HL-60/S4 treated with retinoic acid at 250 ng/mL for 4 days and 3 days (cell line): ENCODE measurements at regions not wholly inside any gene's neighbourhood (a gene's known extent, or its start where the extent isn't known, plus 50 kb on each side); places are given as distances from the start of the nearest gene placed in this dataset.
"Not testable (repeated sequence)": the region's sequence is repeated elsewhere in the genome, so short reads cannot be mapped to it uniquely, and the experiment has no call there.

Experiments
- in situ Hi-C: fragments of 300-500 bp; cut with MboI; formaldehyde crosslinking; loops from 2 replicates; pipeline ENCODE4 v1.7.0; 2022; ENCODE audit warnings: low sequenced_read_pairs

DNA sequence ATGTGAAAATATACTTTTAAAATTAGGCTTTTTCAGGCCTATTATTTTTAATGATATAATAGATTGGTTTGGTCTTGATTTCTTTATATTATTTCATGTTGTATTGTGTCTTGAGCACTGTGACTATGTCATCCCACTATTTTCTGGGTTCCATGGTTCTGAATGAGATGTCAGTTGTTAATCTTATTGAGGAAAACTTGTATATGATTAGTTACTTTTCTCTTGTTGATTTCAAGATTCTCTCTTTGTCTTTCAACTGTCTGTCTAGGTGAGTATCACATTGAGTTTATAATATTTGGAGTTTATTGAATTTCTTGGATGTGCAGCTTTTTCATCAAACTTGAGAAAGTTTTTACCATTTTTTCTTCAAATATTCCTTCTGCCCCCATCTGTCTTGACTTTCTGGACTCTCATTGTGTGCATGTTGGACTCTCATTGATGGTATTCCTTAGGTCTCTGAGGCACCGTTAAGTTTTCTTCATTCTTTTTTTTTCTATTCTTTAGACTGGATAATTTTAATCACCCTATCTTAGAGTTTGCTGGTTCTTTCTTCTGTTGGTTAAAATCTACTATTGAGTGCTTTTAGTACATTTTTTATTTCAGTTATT is 175.8 kb downstream of the TMEM167A start:
- in situ Hi-C loops = no loop called here

DNA sequence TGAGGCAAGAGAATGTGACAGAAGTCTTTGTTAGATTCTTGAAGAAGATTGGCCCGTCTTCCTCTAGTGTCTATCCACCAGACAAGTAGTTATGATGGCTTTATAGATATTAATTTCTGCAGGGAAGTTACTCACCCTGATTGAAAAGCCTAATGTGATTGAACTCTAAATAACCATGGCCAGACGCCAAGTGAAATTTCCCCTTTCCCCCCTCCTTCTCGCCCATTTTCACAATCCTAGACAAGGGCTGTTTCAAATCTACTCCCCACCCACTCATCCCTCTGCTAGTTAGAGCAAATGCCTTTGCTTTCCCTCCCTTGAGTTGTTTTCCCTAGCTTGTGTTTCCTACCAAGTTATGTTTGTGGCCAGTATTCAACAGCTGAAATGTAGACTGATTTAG is 182.5 kb downstream of the TMEM167A start:
- in situ Hi-C loops = no loop called here

DNA sequence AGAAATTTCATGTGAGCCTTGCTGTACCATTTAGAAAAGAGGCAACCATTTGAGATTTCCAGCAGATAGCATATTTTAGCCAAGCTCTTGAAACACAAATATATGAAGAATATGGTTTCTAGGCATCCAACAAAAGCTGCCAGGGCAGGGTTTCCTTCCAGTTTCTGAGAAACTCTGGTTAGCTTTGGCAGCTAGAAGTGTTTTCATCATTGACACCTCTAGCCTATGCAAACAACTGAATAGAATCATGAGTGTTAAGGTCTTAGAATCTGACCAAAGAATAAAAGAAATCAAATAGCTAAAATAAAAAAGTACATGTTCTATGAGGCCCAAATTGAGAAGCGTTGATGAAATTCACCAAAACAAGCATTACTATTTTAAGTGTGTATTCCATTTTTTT is 188.1 kb downstream of the TMEM167A start:
- in situ Hi-C loops = no loop called here

DNA sequence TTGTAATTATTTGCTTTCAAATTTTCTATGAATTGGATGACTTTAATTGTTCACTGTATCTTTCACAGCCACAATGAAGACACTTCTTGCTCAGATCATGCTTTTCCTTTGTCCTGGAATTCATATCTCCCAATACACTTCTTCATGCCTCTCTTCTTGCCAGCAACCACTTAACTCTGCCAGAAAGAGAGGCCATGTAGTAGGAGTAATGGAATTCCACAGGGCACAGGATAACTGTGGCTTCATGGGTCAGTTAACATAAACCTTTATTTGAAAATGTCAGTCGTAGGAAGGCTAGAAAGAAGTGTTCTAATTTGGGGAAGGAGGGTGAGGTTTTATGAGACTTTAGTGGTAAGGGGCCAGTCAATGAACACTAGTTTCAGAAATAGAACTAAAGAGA is 190.3 kb downstream of the TMEM167A start:
- in situ Hi-C loops = no loop called here

DNA sequence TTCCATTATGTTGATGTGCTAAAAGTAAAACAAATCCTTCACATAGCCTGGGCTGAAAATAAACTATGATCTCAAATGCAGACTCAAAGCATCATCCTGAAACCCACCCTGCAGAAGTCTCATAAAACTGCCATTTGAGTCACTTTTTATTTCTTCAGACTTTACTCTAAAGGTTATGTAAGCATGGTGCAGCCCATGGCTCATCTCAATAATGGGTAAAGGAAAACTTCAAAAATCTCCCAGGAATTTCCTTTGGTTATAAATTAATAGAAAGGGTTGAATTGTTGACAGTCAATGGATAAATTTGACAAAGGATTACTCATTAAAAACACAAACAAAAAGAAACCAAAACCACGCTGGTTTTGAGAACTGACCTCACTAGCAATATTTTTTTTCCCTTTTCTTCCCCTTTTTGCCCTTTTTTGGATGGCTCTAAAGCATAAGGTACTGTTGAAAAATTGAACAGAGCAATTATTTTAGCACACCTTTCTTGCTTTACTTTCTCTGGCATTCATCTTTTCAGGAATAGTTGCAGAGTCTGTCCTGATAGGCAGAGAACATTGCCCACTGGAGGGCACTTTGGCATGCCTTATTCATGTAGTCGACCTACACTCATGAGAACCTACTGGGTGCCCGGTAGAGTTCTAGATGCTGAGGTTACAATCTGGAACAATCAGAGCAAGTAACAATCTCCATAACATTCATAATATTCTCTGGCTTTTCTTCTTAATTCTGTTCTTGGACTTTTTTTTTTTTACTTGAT is 191.4 kb downstream of the TMEM167A start:
- in situ Hi-C loops = no loop called here

DNA sequence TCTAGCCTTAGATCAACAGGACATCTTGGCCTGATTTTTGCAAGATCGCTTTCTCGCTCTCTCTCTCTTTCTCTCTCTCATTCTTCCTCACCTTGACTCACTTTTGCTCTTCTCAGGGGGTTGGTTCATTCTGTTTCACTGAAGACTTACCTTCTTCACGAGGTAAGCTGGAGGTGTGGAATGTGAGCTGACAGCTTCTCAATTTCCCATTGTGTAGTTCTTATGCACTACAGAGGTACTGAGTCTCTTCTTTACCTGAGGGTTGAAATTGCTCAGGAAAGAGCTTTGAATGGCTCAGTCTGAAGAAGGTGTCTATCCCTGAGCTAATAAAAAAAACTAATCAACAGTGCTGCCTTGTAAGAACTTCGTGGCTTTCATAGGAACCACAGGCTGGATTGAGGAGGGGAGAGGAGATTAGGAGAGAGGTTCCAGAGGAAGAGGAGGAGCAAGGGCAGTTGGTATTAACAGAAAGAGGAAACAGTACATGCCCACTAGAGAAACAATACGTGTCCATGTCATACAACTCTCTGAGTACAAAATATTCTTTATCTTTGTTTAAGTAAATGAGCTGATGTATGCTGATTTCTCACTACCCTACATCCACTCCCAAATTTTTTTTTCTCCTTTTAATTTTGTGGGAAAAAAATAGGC is 192.2 kb downstream of the TMEM167A start:
- in situ Hi-C loops = no loop called here

DNA sequence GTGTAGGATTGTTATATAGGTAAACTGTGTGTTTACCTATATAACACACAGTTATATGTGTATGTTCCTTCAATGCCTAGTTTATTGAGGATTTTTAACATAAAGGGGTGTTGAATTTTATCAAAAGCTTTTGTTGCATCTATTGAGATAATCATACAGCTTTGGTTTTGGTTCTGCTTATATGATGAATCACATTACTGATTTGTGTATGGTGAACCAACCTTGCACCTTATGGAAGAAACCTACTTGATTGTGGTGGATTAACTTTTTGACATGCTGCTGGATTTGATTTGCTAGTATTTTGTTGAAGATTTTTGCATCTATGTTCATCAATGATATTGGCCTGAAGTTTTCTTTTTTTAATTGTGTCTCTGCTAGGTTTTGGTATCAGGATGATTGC is 194.9 kb downstream of the TMEM167A start:
- in situ Hi-C loops = no loop called here

DNA sequence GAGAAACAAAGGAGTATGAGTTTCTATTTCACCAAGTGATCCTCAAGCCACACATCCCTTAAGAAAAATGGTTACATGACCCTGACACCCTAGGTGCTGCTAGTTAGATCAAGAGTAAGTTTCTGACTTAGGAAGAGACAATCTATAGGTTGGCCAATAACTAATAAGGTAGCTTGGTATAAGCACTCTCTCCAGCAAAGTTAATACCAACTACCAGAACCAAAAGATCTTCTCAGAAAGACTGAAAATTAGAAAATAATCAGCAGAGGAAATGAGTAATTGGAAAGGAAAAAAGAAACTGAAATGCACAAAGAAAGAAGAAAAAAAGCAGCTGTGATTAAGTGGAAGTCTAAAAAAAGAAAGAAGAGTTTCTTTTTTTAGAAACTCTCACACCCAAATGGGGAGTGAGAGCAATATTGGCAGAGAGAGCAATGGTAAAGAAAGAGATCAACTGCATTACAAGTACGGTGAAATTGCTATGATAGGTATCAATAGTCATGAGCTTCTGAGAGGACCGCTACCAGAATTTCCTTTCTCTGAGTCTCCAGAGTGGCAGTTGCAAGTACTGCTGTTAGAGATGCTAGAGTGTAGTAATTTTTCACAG is 195.5 kb downstream of the TMEM167A start:
- in situ Hi-C loops = no loop called here

DNA sequence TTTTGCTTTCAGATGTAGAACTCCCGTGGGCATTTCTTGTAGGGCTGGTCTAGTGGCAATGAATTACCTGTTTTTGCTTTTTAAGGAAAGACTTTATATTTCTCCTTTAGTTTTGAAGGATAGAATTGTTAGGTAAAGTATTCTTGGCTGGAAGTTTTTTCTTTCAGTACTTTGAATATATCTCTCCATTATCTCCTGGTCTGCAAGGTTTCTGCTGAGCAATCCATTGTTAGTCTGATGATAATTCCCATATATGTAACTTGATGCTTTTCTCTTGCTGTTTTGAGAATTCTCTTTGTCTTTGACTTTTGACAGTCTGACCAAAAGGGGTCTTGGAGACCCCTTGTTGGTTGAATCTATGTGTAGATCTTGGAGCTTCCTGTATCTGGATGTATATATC is 198.1 kb downstream of the TMEM167A start:
- in situ Hi-C loops = no loop called here

DNA sequence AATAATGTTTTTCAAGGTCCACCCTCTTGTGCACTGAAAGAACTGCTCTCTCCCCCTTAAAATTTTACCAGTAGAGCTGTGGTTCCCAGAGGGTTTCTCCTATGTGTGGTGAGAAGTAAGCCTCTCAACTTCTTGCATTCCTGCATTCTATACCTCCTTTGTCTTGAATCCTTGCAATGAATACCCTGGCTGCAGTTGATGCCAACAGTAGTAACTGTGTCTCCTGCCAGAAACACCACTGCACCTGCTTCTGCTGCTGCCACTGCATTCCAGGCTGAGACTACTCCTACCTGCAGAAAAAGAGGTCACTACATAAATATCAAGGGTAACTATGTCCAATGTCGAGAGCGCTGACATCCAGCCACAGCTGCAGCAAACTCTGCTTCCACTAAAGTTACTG is 203.7 kb downstream of the TMEM167A start:
- in situ Hi-C loops = no loop called here

DNA sequence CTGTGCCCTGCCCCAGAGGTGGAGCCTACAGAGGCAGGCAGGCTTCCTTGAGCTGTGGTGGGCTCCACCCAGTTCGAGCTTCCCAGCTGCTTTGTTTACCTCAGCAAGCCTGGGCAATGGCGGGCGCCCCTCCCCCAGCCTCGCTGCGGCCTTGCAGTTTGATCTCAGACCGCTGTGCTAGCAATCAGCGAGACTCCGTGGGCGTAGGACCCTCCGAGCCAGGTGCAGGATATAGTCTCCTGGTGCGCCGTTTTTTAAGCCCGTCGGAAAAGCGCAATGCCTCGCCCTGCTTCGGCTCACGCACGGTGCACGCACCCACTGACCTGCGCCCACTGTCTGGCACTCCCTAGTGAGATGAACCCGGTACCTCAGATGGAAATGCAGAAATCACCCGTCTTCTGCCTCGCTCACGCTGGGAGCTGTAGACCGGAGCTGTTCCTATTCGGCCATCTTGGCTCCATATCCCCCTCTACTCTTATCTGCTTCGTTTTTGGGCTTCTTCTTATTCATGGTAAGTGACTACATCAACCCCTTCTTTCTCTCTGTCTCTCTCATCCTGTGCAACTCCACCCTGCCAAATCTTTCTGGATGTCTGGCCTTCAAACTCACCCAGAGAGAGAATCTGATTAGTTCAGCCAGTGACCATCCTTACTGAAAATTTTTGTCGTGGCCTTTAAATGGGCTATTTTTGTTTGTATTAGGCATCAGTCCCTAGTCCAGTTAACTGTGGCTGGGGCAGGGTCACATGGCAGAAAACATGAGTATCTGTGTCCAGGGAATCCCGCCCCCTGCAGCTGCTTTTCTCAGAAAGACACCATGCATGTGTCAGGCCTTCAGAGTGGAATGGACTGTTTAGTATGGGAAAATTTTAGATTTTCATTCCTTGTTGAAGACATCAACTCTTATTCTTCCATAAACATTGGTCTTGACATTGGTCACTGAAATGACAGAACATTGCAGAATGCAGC is 204.6 kb downstream of the TMEM167A start:
- in situ Hi-C loops = not testable (repeated sequence)

DNA sequence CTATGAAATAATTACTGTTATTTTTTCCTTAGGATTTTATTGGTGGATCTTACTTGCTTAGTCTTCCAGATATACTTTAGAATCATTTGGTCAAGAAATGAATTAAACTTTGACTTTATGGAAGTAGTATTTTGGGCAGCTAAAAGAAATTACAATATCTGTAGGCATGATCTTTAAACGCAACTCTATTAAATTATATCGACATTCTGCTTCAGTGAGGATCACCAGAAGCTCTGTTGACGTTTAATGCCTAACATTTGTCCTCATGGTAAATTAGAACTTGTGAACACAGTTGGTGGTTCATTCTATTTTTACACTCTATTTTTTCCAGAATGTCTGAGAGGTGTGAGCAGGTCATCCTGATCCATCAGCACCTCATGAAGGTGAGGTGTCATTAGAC is 211.6 kb downstream of the TMEM167A start:
- in situ Hi-C loops = no loop called here

DNA sequence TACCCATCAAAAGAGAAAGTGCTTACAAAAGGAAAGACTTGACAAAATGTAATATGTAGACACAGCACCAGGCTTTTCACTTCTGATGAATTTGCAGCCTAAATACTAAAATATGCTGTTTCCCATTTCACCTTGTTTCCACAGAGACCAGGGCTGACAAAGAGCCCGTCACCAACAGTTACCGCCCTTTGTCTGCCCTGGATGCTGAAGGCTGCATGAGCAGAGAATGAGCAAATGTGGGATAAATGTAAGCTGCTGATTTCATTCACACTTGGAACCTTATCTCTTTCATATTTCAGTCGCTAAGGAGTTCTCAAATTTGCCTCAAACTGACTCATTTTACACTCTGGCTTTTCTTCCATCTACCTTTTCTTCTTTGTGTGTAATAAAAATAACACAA is 213.9 kb downstream of the TMEM167A start:
- in situ Hi-C loops = no loop called here

DNA sequence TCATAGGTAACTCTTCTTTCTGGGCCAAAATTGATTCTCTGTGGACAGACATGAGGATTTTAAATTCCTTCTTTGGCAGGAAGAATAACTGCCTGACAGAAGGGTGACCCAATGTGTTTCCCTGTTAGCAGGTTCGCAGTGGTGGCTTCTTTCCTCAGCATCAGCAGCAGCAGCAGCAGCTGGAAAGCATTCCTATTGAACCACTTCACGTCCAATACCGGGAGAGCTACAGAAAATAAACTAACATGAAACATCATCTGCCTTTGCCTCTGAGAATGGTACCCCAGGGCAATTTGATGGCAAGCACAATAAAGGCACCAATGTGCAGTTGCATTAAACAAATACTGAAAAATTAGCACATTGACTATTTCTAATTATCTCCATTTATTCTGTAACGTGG is 214.5 kb downstream of the TMEM167A start:
- in situ Hi-C loops = no loop called here

DNA sequence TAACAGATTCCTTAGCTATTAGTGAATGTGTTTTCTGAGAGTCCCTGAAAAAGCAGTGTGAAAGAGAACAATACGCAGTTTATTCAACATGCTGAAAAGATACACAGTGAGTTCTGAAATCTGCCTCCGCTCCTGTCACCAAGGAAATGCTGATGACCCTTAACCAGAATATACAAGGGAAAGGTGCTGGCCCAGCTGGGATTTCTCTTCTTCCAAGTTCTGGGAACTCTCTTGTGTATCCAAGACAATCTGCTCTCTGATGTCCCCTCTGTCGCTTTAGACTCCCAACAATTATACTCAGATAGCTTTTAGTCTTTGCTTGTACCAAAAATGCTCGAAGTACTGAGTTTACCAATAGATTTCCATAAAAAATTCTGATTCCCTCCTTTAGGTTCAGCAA is 214.9 kb downstream of the TMEM167A start:
- in situ Hi-C loops = no loop called here

DNA sequence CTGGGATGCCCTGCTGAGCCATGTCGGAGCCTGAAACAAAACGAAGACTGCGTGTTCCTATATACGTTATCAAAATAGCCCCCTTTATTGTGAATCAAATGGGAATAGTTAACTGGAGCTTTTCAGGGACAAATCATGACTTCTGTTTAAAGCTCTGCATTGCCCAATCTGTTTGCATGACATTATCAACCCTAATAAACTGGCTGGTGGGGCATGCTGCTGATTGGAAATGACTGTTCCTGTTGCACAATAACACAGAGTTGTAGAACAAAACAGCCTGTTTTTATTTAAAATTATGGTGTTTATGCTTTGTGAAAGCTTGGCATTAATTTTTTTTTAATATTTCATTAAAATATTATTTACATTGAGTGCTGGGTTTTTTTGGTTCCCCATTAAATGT is 215.5 kb downstream of the TMEM167A start:
- in situ Hi-C loops = no loop called here

DNA sequence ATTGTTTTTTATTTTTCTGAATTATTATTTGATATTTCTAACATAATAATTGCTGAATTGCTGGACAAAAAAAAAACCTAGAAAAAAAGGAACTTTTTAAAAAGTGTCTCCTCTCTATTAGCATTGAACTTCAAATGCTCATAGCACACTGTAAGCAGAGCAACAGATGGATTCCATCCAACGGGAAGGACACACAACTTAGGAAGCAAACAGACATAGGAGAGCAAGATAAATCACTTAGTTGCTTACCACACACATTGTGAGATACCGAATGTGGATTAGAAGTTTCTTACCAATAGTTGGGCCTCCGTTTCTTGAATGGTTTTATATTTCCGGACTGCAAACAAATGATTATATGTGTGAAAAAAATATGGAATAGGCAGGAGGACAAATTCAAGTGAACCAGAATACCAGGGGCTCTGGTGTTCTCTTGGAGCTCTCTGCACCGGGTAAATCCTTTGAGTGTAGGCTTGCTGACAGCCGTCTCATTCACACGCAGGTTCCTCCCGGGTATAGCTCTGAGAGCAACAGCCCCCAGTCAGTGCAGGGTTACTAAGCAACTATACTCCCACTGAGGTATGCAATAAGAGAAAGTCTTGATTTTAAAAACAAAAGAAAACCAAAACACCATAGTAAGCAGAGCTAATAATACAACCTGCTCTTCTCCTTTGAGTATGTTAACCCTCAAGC is 217.6 kb downstream of the TMEM167A start:
- in situ Hi-C loops = no loop called here

DNA sequence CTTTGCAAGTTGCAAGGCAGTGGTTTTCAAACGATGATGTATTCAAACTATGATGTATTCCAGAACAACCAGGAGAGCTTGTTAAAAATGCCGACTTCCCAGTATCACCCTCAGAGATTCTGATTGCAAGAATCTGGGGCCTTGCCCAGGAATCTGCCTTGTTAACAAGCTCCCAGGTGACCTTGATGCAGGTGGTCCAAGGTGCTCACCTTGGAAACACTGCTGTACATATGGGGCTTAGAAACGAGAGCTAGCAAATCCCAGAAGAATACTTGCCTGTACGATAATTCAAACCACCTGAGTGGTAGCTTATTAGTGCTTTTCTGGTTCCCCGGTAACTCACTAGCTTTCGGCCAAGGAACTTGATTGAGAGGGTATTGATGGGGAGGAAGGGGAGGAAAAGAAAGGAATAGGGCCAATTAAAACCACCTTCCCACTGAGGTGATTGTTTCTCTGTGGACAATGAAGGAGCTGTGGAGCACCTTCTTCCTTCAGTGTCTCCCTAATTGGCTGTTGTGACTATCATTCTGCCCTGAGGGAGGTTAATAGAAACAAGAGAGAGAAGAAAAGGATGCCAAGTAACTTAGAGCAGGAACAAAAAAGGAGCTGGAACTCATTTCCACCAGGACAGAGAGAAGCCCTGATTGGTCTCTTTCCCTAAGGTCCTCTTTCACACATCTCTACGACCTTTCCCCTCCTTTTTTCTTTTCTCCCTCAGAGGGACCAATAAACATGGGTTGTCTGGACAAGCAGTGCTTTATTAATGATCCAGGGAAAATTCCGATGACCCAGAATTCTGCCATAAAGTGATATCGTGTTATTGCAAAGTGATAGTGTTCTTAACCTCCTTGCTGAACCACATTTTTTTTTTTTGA is 218.8 kb downstream of the TMEM167A start:
- in situ Hi-C loops = no loop called here

DNA sequence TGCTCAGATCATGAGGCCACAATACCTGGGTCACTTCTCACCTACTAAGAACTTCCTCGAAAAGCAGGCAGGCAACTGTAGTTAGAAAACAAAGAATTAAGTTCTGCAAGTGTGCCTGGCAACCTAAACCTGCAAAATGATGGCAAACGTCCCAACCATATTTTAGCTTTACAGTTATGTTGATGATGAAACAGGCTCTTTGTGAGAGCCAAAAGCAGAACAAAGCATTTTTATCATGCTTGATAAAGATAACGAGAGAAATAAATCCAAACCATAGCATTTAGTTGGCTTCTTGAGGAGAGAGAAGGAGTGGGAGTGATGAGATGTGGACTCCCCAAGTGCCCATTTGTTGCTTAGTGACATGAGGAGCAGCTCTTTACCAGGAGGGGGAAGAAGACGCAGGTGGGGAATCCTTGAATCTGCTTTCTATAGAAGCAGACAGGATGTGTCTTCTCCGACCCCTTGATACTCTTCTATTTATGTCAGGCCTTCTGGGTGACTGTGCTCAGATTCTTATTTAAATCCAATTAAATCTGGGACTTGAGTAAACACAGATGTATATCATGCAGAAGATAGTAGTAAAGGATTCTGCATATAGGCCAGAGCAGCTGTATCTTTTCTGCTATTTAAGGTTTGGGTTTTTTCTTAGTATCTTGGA is 221.2 kb downstream of the TMEM167A start:
- in situ Hi-C loops = no loop called here
